Posterior vena cava (tissue), 2 donors: ENCODE measurements at regions not wholly inside any gene's neighbourhood (a gene's known extent, or its start where the extent isn't known, plus 50 kb on each side); places are given as distances from the start of the nearest gene placed in this dataset.
"Not testable (repeated sequence)": the region's sequence is repeated elsewhere in the genome, so short reads cannot be mapped to it uniquely, and the experiment has no call there.

Source experiments
- DNase-seq: peaks from one replicate; pipeline ENCODE4 v3.0.0-alpha.2; 2020; ENCODE audit warnings: low spot score
- intact Hi-C, 2 donors: fragments of 100-400 bp; cut with DNase I; formaldehyde crosslinking; loops; one replicate each; pipeline versions ENCODE4 v1.14.1 to v1.14.2; 2022 to 2023
- donor health status: DM: yes; HTN: yes; CAD: no.
- donor health status: DM: yes; HTN: yes; CAD: no.

- intact Hi-C loops, result no loop called here
- DNase-seq, result no peak
Observed at GRCh38 chr21:19010251-19010650, 606.7 kb upstream of the TMPRSS15 start.

- intact Hi-C loops, result no loop called here
- DNase-seq, result no peak
Observed at GRCh38 chr21:19010996-19011395, 607.4 kb upstream of the TMPRSS15 start.

- intact Hi-C loops, result no loop called here
- no peak for DNase-seq
Observed at GRCh38 chr21:19011451-19011850, 607.9 kb upstream of the TMPRSS15 start.

- intact Hi-C loops, result no loop called here
- no peak for DNase-seq
Observed at GRCh38 chr21:19013916-19014315, 610.3 kb upstream of the TMPRSS15 start.

GRCh38 chr21:19018529-19018928, 614.9 kb upstream of the TMPRSS15 start:
- intact Hi-C loops, result no loop called here
- DNase-seq, result no peak

- intact Hi-C loops, result no loop called here
- DNase-seq, result no peak
Observed at GRCh38 chr21:19022978-19023377, 619.4 kb upstream of the TMPRSS15 start.

GRCh38 chr21:19026911-19027310, 623.3 kb upstream of the TMPRSS15 start:
- DNase-seq, result no peak
- intact Hi-C loops, result no loop called here

- DNase-seq, result no peak
- intact Hi-C loops, result no loop called here
Observed at GRCh38 chr21:19029816-19030215, 626.2 kb upstream of the TMPRSS15 start.

- intact Hi-C loops, result no loop called here
- DNase-seq, result no peak
Observed at GRCh38 chr21:19031953-19032352, 628.4 kb upstream of the TMPRSS15 start.

- DNase-seq, result no peak
- intact Hi-C loops, result no loop called here
Observed at GRCh38 chr21:19034041-19034440, 630.5 kb upstream of the TMPRSS15 start.

- intact Hi-C loops, result no loop called here
Observed at GRCh38 chr21:19034560-19034959, 631.0 kb upstream of the TMPRSS15 start.

GRCh38 chr21:19045876-19046275, 642.3 kb upstream of the TMPRSS15 start:
- no peak for DNase-seq
- intact Hi-C loops, result no loop called here

More at GRCh38 chr21:19034560-19034959, 631.0 kb upstream of the TMPRSS15 start:
- no peak for DNase-seq

GRCh38 chr21:19048098-19048672, 644.6 kb upstream of the TMPRSS15 start:
- intact Hi-C loops, result no loop called here
- DNase-seq, result no peak

GRCh38 chr21:19049567-19049966, 646.0 kb upstream of the TMPRSS15 start:
- DNase-seq, result no peak
- intact Hi-C loops, result no loop called here

GRCh38 chr21:19065164-19065563, 661.6 kb upstream of the TMPRSS15 start:
- intact Hi-C loops, result no loop called here
- peak; percentile 76 for DNase-seq

- intact Hi-C loops, result no loop called here
- no peak for DNase-seq
Observed at GRCh38 chr21:19076031-19076430, 672.4 kb upstream of the TMPRSS15 start.

- DNase-seq, result no peak
- intact Hi-C loops, result no loop called here
Observed at GRCh38 chr21:19109694-19110093, 706.1 kb upstream of the TMPRSS15 start.

- intact Hi-C loops, DNase-seq: not testable (repeated sequence)
Observed at GRCh38 chr21:19119259-19119658, 715.7 kb upstream of the TMPRSS15 start.

GRCh38 chr21:19120591-19120990, 717.0 kb upstream of the TMPRSS15 start:
- intact Hi-C loops, result no loop called here
- no peak for DNase-seq

GRCh38 chr21:19122356-19122755, 718.8 kb upstream of the TMPRSS15 start:
- intact Hi-C loops, result no loop called here
- DNase-seq, result no peak

GRCh38 chr21:19123053-19123452, 719.5 kb upstream of the TMPRSS15 start:
- DNase-seq, result no peak
- intact Hi-C loops, result no loop called here

GRCh38 chr21:19123525-19123924, 719.9 kb upstream of the TMPRSS15 start:
- no peak for DNase-seq
- intact Hi-C loops, result no loop called here
